HG03354 (cell line): ENCODE measurements at regions not wholly inside any gene's neighbourhood (a gene's known extent, or its start where the extent isn't known, plus 50 kb on each side); places are given as distances from the start of the nearest gene placed in this dataset.

ENCODE experiments used
- ATAC-seq: cut with Tn5 transposase; IDR thresholded peaks from one replicate; pipeline ENCODE4 v1.9.1; 2021; ENCODE audit warnings: mild to moderate bottlenecking; ENCODE audit not compliant: unreplicated experiment, poor library complexity, severe bottlenecking

GRCh38 chr2:71790226-71791060 is 337.1 kb downstream of the DYSF start:
- ATAC-seq: no peak

- ATAC-seq: no peak
Measured at GRCh38 chr2:71789556-71790204, 336.3 kb downstream of the DYSF start.

GRCh38 chr2:71788601-71789240 is 335.4 kb downstream of the DYSF start:
- no peak for ATAC-seq

GRCh38 chr2:71788186-71788525 is 334.8 kb downstream of the DYSF start:
- ATAC-seq: no peak

- no peak for ATAC-seq
Measured at GRCh38 chr2:71787476-71788185, 334.3 kb downstream of the DYSF start.

GRCh38 chr2:71787108-71787415 is 333.7 kb downstream of the DYSF start:
- no peak for ATAC-seq

GRCh38 chr2:71786291-71787107 is 333.1 kb downstream of the DYSF start:
- ATAC-seq: no peak

GRCh38 chr2:71785516-71785981 is 332.2 kb downstream of the DYSF start:
- no peak for ATAC-seq

- ATAC-seq: no peak
Measured at GRCh38 chr2:71784734-71785511, 331.6 kb downstream of the DYSF start.

GRCh38 chr2:71783815-71784214 is 330.5 kb downstream of the DYSF start:
- no peak for ATAC-seq

- no peak for ATAC-seq
Measured at GRCh38 chr2:71783215-71783614, 329.9 kb downstream of the DYSF start.

- ATAC-seq: no peak
Measured at GRCh38 chr2:71782323-71782722, 329.0 kb downstream of the DYSF start.

- ATAC-seq: no peak
Measured at GRCh38 chr2:71781695-71782228, 328.4 kb downstream of the DYSF start.

GRCh38 chr2:71780162-71780561 is 326.8 kb downstream of the DYSF start:
- no peak for ATAC-seq

GRCh38 chr2:71779774-71780105 is 326.4 kb downstream of the DYSF start:
- ATAC-seq: no peak

- no peak for ATAC-seq
Measured at GRCh38 chr2:71778936-71779773, 325.8 kb downstream of the DYSF start.

- no peak for ATAC-seq
Measured at GRCh38 chr2:71778514-71778913, 325.2 kb downstream of the DYSF start.

GRCh38 chr2:71777946-71778345 is 324.6 kb downstream of the DYSF start:
- ATAC-seq: no peak
